Spleen (tissue), 11 donors: ENCODE measurements at regions not wholly inside any gene's neighbourhood (a gene's known extent, or its start where the extent isn't known, plus 50 kb on each side); places are given as distances from the start of the nearest gene placed in this dataset.

Experiments used
- DNase-seq: peaks from one replicate; pipeline ENCODE4 v3.0.0-alpha.2; 2020
- H3K27ac ChIP-seq, 8 donors: fragments of 200-600 bp; sonication (generic) in 7 of 8; 1 replicate in 4 of 8; 2 replicates in 4 of 8; pipeline versions ENCODE4 v1.5.0 to v1.8.0; 2016 to 2021; ENCODE audit warnings: inconsistent platforms in 4 of 8, mild to moderate bottlenecking in 4 of 8, moderate library complexity in 1 of 8
- H3K27me3 ChIP-seq, 7 donors: fragments of 200-600 bp; sonication (generic) in 6 of 7; replicated peaks in 1 of 7; 1 replicate in 4 of 7; 2 replicates in 3 of 7; pipeline versions ENCODE4 v1.5.0 to v1.8.0; 2016 to 2021; ENCODE audit warnings: inconsistent platforms in 3 of 7, mild to moderate bottlenecking in 1 of 7
- H3K36me3 ChIP-seq, 6 donors: fragments of 200-600 bp; sonication (generic) in 5 of 6; 1 replicate in 4 of 6; 2 replicates in 2 of 6; pipeline versions ENCODE4 v1.5.0 to v1.8.0; 2016 to 2021; ENCODE audit warnings: inconsistent platforms in 2 of 6
- H3K4me1 ChIP-seq, 6 donors: fragments of 200-600 bp; sonication (generic) in 5 of 6; 1 replicate in 3 of 6; 2 replicates in 3 of 6; pipeline versions ENCODE4 v1.5.0 to v1.8.0; 2016 to 2021; ENCODE audit warnings: inconsistent platforms in 3 of 6
- H3K4me3 ChIP-seq, 8 donors: fragments of 200-600 bp; sonication (generic) in 7 of 8; 1 replicate in 4 of 8; 2 replicates in 4 of 8; pipeline versions ENCODE4 v1.5.0 to v1.8.0; 2016 to 2021; ENCODE audit warnings: inconsistent platforms in 4 of 8, mild to moderate bottlenecking in 4 of 8, moderate library complexity in 2 of 8
- H3K9me3 ChIP-seq, 8 donors: fragments of 200-600 bp; sonication (generic) in 7 of 8; 1 replicate in 4 of 8; 2 replicates in 4 of 8; pipeline versions ENCODE4 v1.5.0 to v1.8.0; 2016 to 2021; ENCODE audit warnings: inconsistent platforms in 4 of 8
- CTCF ChIP-seq, 11 experiments: fragments of 200-600 bp in 7 of 11; fragments of 450-650 bp in 4 of 11; sonication (generic) in 4 of 11; IDR thresholded peaks in 8 of 11; conservative IDR thresholded peaks in 3 of 11; 1 replicate in 7 of 11; 2 replicates in 4 of 11; pipeline versions ENCODE4 v1.4.0 to v1.8.0; 2016 to 2021; ENCODE audit warnings: antibody characterized with exemption in 11 of 11, inconsistent platforms in 4 of 11, mild to moderate bottlenecking in 1 of 11
- POLR2A ChIP-seq, 3 donors: fragments of 450-650 bp; IDR thresholded peaks; one replicate each; pipeline ENCODE4 v1.5.1; 2017; ENCODE audit warnings: antibody characterized with exemption in 3 of 3, mild to moderate bottlenecking in 1 of 3
- POLR2AphosphoS5 ChIP-seq, 3 donors: sonication (generic); formaldehyde crosslinking; IDR thresholded peaks; one replicate each; pipeline ENCODE4 v1.5.1; 2017; ENCODE audit warnings: antibody characterized with exemption in 3 of 3
- WGBS, 5 donors: extraction: QIAGEN DNeasy Blood & Tissue Kit in 3 of 5; methylation state at CpG; one replicate each; pipeline versions ENCODE4 v1.1.5 to v1.1.7; 2013 to 2018; 5-methylcytosine and 5-hydroxymethylcytosine counted together
- intact Hi-C: fragments of 100-400 bp; cut with DNase I; formaldehyde crosslinking; loops from one replicate; pipeline ENCODE4 v1.15.0; 2023; ENCODE audit warnings: low total_unique reads
- donor health status: healthy with polysubstance abuse.
- donor health status: DM: no; HTN: no; CAD: no; lungs with moderate emphysema.
- donor health status: DM: no; HTN: no; CAD: no.
- donor health status: Bipolar disorder and iron deficiency.
- donor health status: healthy.
- donor health status: DM: no; HTN: no; CAD: no.
- donor health status: DM: yes; HTN: yes; CAD: no.

DNA sequence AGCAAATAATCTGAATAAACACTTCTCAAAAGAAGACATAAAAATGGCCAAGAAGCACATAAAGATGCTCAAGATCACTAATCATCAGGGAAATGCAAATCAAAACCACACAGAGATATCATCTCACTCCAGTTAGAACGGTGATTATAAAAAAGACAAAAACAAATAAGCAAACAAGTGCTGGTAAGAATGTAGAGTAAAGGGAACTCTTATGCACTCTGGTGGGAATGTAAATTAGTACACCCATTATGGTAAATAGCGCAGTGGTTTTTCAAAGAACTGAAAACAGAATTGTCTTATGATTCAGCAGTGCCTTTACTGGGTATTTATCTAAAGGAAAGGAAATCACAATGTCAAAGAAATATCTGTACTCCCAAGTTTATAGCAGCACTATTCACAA is 343.2 kb downstream of the HAPSTR1 start:
- DNase-seq = no peak
- no peaks in the 10 kb centered on the region for H3K27me3 ChIP-seq
- intact Hi-C loops = no loop called here
- no peak for TF ChIP-seq POLR2A (IDR thresholded peaks at IDR 0.05)
- TF ChIP-seq POLR2AphosphoS5 (IDR thresholded peaks at IDR 0.05) = no peak
- TF ChIP-seq CTCF (IDR thresholded peaks at IDR 0.05 in 8 of 11, conservative IDR thresholded peaks at IDR 0.05 in 3 of 11) = no peak
- no peaks in the 10 kb centered on the region for H3K4me1 ChIP-seq
- H3K9me3 ChIP-seq = peaks cover 0 to 10% (median 3%) of the 10 kb centered on the region in 8 donors
- H3K27ac ChIP-seq = no peak overlapping the region
- 72 to 80% (median 74%) methylated on average over 2 of the region's 2 CpGs for WGBS, 5 donors
- no peak overlapping the region for H3K4me3 ChIP-seq
- no peaks in the 10 kb centered on the region for H3K36me3 ChIP-seq

- intact Hi-C loops = no loop called here
- 82 to 93% (median 89%) methylated on average over 6 of the region's 6 CpGs for WGBS, 5 donors
- DNase-seq = no peak
- Histone ChIP-seq H3K4me1 (no peaks in the 10 kb centered on the region), H3K27ac (no peak overlapping the region), H3K36me3 (no peaks in the 10 kb centered on the region), H3K4me3 (no peak overlapping the region), H3K9me3 (peaks cover 0 to 10% (median 3%) of the 10 kb centered on the region in 8 donors), H3K27me3 (no peaks in the 10 kb centered on the region)
- TF ChIP-seq POLR2AphosphoS5 (IDR thresholded peaks at IDR 0.05) (no peak), CTCF (IDR thresholded peaks at IDR 0.05 in 8 of 11, conservative IDR thresholded peaks at IDR 0.05 in 3 of 11) (no peak), POLR2A (IDR thresholded peaks at IDR 0.05) (no peak)
Observed at GRCh38 chr16:9436175-9436574, 344.7 kb downstream of the HAPSTR1 start.

- intact Hi-C loops = no loop called here
- H3K9me3 ChIP-seq = peaks cover 0 to 10% (median 3%) of the 10 kb centered on the region in 8 donors
- no peak for DNase-seq
- TF ChIP-seq CTCF (IDR thresholded peaks at IDR 0.05 in 8 of 11, conservative IDR thresholded peaks at IDR 0.05 in 3 of 11) (no peak), POLR2A (IDR thresholded peaks at IDR 0.05) (no peak), POLR2AphosphoS5 (IDR thresholded peaks at IDR 0.05) (no peak)
- 86 to 92% (median 89%) methylated on average over 4 of the region's 4 CpGs for WGBS, 5 donors
- no peak overlapping the region for H3K4me3 ChIP-seq
- H3K4me1 ChIP-seq = no peaks in the 10 kb centered on the region
- H3K27me3 ChIP-seq = no peaks in the 10 kb centered on the region
- H3K36me3 ChIP-seq = no peaks in the 10 kb centered on the region
- H3K27ac ChIP-seq = no peak overlapping the region
Observed at GRCh38 chr16:9437115-9437514, 345.7 kb downstream of the HAPSTR1 start.

DNA sequence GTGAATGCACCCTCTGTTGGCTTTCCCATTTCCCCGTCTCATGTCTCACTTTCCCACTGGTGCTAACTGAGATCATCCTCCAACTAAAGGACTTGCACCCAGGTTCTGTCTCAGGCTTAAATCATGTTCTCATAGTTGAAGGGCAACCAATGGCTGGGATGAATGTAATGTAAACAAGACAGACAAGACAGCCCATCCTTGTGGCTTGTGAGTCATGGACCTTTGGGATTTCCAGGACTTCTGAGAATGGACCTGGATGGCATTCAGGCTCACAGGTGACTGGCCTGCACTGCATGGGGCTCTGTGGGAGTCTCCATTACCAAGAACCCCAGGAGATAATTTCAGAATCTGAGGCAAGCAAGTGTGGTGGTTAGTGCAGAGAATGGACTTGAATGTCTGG is 347.5 kb downstream of the HAPSTR1 start:
- Histone ChIP-seq H3K4me3 (no peak overlapping the region), H3K27ac (no peak overlapping the region), H3K4me1 (no peaks in the 10 kb centered on the region), H3K9me3 (peaks cover 0 to 10% (median 3%) of the 10 kb centered on the region in 8 donors), H3K27me3 (peaks cover 0 to 6% (median 0%) of the 10 kb centered on the region in 7 donors), H3K36me3 (no peaks in the 10 kb centered on the region)
- TF ChIP-seq CTCF (IDR thresholded peaks at IDR 0.05 in 8 of 11, conservative IDR thresholded peaks at IDR 0.05 in 3 of 11) (no peak), POLR2A (IDR thresholded peaks at IDR 0.05) (no peak), POLR2AphosphoS5 (IDR thresholded peaks at IDR 0.05) (no peak)
- 88 to 100% (median 91%) methylated on average over 1 of the region's 1 CpG for WGBS, 5 donors
- intact Hi-C loops = no loop called here
- no peak for DNase-seq
